A204.1 (cell line): ENCODE measurements at regions not wholly inside any gene's neighbourhood (a gene's known extent, or its start where the extent isn't known, plus 50 kb on each side); places are given as distances from the start of the nearest gene placed in this dataset.
"Not testable (repeated sequence)": the region's sequence is repeated elsewhere in the genome, so short reads cannot be mapped to it uniquely, and the experiment has no call there.

ENCODE experiments used
- FAIRE-seq: peaks from 2 replicates; lab custom pipeline; 2012; peaks lifted over from hg19 to GRCh38; lab: Jason Lieb, UNC

DNA sequence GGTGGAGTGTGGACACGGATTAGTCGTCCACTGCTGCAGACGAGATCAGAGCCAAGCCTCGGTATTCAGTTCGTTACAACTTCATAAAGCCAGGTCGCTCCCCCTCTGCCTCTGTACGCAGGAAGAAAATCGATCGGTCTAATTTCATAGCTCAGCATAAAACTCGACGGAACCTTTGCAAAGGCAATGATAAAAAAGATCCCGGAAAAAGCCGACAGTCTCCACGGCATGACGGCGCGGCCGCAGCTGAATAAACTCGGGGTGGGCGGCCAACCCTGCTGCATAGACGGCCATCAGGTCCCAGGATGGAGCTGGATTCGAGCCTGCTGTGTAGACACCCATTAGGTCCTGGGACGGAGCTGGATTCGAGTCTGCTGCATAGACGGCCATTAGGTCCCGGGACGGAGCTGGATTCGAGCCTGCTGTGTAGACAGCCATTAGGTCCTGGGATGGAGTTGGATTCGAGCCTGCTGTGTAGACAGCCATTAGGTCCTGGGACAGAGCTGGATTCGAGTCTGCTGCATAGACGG is 113.8 kb upstream of the PPP2R3B start:
- FAIRE-seq, result no peak

DNA sequence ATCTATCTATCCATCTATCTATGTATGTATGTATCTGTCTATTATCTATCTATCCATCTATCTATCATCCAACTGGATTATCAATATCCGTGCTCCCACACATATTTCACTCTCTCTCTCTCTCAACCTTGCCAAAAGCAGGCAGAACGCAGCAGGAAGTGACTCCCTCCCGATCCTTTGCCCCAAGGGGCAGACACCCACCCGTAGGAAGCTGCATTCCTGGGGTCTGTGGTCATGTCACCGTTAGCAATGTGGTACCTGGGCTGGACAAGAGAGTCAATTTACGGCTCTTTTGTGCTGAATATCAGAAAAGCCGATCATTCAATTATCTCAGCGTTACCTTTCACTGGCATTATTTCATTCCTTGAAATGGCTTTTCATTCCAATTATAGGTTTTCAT is 119.6 kb upstream of the PPP2R3B start:
- no peak for FAIRE-seq

DNA sequence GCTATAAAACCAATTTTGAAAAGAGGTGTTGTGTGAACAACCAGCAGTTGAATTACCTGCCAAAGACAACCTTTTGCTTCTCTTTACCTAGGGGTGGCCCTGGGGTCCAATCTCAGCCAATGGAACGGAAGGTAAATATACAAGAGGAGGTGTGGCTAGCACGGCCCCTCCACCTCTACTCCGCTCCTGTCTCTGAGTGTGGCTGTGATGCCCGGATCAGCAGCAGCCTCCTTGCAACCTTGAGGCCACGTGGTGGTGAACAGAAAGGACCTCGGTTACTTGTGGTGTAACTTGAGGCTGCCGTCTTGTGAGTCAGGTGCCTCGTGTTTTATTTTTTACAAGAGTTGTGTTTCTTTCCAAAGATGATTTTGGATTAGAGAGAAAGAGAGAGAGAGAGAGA is 121.5 kb upstream of the PPP2R3B start:
- no peak for FAIRE-seq

DNA sequence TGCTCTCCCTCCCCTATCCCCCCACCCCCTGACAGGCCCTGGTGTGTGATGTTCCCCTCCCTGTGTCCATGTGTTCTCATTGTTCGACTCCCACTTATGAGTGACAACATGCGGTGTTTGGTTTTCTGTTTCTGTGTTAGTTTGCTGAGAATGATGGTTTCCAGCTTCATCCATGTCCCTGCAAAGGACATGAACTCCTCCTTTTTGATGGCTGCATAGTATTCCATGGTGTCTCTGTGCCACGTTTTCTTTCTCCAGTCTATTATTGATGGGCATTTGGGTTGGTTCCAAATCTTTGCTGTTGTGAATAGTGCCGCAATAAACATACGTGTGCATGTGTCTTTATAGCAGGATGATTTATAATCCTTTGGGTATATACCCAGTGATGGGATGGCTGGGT is 121.8 kb upstream of the SHOX start:
- FAIRE-seq, result not testable (repeated sequence)

DNA sequence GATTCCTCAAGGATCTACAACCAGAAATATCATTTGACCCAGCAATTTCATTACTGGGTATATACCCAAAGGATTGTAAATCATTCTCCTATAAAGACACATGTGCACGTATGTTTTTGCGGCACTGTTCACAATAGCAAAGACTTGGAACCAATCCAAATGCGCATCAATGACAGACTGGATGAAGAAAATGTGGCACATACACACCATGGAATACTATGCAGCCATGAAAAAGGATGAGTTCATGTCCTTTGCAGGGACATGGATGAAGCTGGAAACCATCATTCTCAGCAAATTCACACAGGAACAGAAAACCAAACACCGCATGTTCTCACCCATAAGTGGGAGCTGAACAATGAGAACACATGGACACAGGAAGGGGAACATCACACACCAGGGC is 119.5 kb upstream of the SHOX start:
- FAIRE-seq, result not testable (repeated sequence)

DNA sequence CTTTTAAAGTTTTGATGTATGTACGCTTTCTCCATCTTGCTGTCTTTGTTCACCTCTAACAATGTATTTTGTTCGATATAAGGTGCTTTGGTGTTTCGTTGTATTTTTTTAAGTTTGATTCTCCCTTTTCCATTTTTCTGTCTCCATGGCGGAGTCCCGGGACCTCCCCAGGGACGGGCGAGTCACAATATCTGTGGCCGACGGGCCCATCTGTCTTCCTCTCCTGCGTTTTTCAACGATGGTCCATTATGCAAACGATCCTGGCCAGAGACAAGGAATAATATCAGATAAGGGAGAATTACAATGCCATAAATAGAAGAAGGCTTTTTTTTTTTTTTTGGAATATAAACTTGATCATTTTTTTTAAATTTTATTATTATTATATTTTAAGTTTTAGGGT is 112.3 kb upstream of the SHOX start:
- no peak for FAIRE-seq

DNA sequence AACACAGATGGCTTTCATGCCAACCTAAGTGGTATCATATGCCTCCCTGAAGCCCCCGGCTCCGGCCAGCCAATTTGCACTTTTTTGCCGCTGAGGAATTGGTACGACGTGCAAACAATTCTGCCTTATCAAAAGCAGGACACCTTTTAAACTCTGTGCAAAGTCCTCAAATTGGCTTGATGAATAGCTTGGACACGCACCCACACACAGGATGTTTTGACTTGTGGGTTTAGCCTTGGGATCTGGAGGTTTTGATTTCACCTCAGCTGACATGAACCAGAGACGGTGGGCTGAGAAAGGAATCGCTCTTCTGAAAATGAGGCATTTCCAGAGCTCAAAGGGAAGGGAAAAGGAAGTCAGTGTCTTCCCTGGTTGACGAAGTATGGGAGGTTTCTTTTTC is 110.8 kb upstream of the SHOX start:
- no peak for FAIRE-seq

DNA sequence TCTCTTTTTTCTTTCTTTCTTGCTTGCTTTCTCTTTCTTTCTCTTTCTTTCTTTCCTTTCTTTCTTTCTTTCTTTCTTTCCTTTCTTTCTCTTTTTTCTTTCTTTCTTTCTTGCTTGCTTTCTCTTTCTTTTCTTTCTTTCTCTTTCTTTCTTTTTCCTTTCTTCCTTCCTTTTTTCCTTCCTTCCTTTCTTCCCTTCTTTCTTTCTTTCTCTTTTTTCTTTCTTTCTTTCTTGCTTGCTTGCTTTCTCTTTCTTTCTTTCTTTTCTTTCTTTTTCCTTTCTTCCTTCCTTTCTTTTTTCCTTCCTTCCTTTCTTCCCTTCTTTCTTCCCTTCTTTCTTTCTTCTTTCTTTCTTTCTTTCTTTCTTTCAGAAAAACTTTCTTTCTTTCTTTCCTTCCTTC is 108.1 kb upstream of the SHOX start:
- FAIRE-seq, result peak; percentile 9

DNA sequence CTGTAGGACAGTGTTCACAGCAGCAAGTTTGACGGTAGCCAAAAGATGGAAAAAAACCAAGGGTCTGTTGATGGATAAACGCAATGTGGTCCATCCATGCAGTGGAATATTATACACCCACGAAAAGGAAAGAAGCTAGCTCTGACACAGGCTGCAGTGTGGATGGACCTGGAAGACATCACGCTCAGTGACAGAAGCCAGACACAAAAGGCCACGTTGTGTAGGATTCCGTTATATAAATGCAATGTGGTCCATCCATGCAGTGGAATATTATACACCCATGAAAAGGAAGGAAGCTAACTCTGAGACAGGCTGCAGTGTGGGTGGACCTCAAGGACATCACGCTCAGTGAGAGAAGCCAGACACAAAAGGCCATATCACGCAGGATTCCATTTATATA is 105.5 kb upstream of the SHOX start:
- FAIRE-seq, result no peak

DNA sequence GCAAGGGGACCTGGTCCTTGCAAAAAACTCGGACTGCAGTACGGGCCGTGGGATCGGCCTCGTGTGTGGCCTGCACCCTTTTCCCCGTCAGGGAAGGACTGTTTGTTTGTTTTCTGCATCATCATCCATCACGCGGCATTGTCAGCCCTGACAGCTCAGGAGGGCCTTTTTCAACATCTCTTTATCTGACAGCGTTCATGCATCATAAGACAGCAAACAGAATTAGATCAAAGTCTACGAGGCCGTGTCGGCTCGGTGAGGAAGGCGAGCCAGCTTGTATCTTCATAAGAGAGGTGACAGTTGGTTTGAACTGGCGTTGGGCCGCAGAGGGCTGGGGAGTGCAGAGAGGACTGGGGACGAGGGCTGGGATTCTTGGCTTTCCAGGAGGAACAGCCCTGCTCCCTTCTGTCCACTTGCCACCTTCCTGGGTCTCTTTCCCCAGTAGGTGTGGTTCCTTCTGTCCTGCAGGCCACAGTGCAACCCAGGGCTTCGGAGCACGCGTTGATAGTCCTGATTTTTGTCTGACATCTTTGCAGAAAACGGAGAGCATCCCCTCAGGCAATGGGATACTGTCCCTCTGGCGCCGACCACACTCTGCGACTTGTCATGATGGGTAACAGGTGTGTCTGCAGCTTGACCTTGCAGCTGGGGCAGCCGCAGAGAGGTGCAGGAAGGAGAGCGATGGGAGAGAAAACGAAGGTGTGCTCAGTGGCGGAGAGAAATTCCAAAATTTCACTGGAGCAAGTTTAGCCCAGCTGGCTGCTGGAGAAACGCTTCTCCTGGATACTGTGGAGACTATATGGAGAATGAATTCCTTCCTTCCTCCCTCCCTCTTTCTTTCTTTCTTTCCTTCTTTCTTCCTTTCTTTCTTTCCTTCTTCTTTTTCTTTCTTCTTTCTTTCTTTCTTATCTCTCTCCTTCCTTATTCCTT is 104.0 kb upstream of the SHOX start:
- no peak for FAIRE-seq

DNA sequence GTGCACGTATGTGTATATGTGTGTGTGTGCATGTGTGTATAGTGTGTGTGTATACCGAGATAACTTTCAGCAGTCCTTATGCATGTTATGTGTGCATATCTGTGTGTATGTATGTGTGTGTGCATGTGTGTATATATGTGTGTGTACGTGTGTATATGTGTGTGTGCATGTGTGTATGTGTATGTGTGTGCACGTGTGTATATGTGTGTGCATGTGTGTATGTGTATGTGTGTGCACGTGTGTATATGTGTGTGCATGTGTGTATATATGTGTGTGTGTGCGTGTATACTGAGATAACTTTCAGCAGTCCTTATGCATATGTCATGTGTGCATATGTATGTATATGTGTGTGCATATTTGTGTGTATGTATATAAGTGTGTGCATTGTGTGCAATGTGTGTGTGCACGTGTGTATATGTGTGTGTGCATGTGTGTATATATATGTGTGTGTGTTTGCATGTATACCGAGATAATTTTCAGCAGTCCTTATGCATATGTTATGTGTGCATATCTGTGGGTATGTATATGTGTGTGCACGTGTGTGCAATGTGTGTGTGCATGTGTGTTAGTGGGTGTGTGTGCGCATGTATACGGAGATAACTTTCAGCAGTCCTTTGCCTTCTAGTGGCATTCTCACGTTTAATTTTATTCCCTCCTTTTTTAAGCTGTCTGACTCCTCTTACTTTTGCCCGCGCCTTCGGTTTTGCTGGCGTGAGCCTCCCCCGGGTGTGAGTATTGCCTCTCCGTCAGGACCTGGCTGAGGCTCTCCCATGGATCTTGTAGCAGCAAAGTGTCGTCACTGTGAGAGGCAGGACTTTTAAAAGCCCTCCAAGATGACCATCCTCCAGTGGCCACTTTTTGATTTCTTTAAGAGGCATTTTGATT is 99.6 kb upstream of the SHOX start:
- FAIRE-seq, result no peak

DNA sequence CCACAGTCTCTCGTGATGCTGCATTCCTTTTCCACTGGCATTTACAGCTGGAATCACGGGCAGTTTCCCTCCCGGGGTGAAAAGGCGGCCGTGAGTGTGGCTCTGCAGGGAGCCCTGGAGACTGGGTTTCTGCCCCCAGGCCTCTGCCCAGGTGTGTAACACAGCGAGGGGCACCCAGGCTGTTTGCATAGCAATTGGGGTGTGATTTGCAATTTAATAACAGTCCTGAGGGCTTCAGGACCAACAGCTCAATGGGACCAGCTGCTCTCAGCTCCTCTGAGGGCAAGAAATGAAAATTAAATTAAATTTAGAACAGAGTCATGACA is 99.0 kb upstream of the SHOX start:
- FAIRE-seq, result no peak

DNA sequence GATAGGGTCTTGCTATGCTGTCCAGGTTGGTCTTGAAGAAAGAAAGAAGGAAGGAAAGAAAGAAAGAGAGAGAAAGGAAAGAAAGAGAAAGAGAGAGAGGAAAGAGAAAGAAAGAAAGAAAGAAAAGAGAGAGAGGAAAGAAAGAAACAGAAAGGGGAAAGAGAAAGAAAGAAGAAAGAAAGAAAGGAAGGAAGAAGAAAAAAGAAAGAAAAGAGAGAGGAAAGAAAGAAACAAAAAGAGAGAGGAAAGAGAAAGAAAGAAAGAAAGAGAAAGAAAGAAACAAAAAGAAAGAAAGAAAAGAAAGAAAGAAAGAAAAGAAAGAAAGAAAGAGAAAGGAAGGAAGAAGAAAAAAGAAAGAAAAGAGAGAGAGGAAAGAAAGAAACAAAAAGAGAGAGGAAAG is 95.8 kb upstream of the SHOX start:
- no peak for FAIRE-seq

DNA sequence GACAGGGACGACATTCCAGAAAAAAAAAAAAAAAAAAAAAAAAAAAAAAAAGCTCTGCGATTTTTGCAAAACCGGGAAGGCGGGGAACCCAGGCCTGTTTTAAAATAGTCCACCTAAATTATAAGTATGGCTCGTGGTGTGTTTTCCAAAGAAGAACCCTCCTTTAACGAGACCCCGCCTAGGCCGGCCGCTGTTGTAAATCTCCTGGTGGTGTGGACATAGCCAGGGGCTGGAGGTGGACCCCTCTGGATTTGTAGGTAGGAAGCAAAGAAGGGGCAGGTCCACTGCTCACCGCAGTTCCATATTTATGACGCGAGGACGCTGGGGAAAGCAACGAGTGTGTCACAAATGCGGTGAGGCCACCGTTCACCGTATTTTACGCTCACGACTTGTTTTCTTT is 94.0 kb upstream of the SHOX start:
- FAIRE-seq, result no peak

DNA sequence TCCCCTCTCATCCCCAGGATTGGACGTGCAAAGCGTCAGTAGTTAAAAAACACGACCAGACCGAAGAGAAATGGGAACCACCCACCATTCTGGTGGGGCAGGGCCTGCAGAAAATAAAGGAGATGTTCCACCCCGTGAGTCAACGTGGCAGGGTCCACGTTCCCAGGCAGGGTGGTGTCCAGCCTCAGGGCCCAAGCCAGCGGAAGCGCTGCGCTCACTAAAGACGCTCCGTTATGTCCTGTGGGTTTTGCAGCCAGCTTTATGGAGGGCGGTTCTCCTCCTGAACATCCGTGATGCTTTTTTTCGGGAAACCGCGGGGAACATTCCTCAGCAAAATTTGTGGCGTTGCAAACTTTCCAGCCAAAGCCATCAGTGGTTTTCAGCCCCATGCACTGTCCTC is 93.4 kb upstream of the SHOX start:
- FAIRE-seq, result no peak

DNA sequence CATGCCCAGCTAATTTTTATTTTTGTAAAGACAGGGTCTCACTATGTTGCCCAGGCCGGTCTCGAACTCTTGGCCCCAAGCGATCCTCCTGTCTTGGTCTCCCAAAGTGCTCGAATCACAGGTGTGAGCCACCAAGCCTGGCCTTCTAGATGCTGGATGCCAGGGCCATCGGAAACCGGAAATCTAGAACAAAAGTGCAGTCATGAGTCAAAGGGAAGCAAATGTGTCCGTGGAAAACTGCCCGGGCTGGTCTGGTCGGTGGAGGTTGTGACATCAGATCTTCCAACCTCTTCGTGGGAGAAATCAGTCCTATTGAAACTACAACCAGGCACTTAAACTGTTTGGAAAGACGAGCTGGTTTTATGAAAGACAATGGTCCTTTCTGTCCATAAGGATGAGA is 92.3 kb upstream of the SHOX start:
- no peak for FAIRE-seq

DNA sequence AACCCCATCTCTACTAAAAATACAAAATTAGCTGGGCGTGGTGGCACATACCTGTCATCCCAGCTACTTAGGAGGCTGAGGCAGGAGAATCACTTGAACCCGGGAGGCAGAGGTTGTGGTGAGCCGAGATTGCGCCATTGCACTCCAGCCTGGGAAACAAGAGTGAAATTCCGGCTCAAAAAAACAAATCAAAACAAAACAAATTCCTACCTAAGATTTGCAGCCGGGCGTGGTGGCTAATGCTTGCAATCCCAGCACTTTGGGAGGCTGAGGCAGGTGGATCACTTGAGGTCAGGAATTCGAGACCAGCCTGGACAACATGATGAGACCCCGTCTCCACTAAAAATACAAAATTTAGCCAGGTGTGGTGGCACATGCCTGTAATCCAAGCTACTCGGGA is 89.6 kb upstream of the SHOX start:
- FAIRE-seq, result not testable (repeated sequence)

DNA sequence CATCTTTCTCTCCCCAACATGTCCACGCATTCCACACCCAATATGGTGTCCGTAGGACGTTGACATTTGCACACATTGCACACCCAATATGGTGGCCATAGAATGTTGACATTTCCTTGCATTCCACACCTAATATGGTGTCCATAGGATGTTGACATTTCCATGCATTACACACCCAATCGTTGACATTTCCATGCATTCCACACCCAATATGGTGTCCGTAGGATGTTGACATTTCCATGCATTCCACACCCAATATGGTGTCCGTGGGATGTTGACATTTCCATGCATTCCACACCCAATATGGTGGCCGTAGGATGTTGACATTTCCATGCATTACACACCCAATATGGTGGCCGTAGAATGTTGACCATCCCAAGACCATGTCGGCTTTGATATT is 88.4 kb upstream of the SHOX start:
- no peak for FAIRE-seq

DNA sequence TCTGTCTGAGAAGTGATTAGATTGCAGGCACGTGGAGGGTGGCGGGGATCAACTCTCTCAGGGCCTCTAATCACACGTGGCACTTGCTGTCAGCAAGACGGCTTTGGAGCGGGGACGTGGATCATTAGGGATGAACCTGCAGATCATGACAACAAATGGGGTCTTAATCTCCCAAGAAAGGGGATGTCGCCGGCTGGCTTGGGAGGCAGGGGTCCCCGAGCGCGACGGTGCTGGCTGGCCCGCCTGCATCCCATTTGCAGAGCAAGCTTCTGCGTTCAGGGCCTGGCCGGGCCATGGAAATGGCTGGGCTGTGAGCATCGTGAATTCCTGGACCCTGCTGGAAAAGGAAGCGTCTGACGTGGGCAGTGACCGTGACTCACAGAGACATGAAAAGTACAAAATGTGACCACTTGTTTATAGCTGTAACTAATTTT is 85.1 kb upstream of the SHOX start:
- no peak for FAIRE-seq

DNA sequence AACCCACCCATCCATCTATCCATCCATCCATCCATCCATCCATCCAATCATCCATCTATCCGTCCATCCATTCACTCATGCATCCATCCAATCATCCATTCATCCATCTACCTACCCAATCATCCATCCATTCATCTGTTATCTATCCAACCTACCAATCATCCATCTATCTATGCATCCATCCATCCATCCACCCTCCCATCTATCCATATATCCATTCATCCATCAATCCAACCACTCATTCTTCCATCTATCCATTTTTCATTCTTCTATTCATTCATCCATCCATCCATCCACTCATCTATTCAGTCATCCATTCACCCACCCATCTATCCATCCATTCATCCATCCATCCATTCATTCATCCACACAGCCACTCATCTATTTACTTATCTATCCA is 80.1 kb upstream of the SHOX start:
- FAIRE-seq, result no peak

DNA sequence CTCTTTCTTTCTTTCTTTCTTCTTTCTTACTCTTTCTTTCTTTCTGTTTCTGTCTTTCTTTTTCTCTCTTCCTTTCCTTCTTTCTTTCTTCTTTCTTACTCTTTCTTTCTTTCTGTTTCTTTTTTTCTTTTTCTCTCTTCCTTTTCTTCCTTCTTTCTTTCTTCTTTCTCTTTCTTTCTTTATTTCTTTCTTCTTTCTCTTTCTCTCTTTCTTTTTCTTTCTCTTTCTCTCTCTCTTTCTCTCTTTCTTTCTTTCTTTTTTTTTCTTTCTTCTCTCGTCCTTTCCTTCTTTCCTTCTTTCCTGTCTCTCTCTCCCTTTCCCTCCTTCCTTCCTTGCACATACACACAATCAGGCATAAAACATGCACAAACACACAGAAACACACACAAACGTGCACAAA is 79.3 kb upstream of the SHOX start:
- FAIRE-seq, result no peak

DNA sequence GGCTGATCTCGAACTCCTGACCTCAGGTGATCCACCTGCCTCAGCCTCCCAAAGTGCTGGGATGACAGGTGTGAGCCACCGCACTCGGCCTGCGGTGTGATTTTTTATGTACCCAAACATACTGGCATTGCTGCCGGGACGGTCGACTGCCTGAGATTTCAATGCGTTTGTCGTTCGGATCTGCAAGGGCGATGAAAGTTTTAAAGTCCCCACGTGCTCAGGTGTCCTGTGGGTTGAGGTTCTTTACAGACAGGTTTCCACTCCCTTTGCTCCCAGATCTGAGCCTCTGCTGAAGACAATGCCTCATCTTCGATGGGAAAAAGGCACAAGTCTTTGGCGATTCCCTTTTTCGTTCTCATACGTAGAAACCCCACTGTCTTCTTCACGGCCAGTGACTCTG is 78.1 kb upstream of the SHOX start:
- FAIRE-seq, result no peak

DNA sequence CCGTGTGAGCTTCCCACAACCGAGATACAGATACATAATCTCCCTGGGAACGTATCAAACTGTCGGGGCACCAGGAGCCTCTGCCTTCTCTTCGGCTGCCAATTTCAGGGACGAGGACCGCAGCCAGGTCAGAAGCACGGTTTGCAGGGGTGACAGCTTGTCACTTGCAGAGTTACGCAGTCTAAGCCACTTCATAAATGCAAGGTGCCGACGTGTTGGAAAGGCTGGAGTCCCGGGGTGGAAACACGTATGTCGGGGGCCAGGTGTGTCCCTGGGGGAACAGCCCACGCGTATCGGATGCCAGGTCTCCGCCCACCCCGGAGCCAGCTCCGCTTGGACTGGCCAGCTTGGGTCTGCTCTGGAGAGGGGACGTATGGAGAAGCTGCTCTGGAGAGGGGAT is 76.3 kb upstream of the SHOX start:
- no peak for FAIRE-seq
